Cardiac muscle cell (in vitro differentiated cells and primary cell): ENCODE measurements at regions not wholly inside any gene's neighbourhood (a gene's known extent, or its start where the extent isn't known, plus 50 kb on each side); places are given as distances from the start of the nearest gene placed in this dataset.

ENCODE experiments used
- DNase-seq, 2 donors: peaks; one replicate each; pipeline versions ENCODE4 v3.0.0 to v3.0.0-alpha.2; 2010 to 2017; ENCODE audit warnings: low read depth in 1 of 2, low spot score in 1 of 2
- H3K27ac ChIP-seq: fragments of 200-600 bp; sonication (generic); 2 replicates; pipeline ENCODE4 v1.5.1; 2016
- H3K27me3 ChIP-seq: fragments of 200-600 bp; sonication (generic); 2 replicates; pipeline ENCODE4 v1.6.0; 2016; ENCODE audit warnings: control low read depth
- H3K36me3 ChIP-seq: fragments of 200-600 bp; sonication (generic); 2 replicates; pipeline ENCODE4 v1.5.1; 2016; ENCODE audit warnings: control low read depth
- H3K4me1 ChIP-seq: fragments of 200-600 bp; sonication (generic); 2 replicates; pipeline ENCODE4 v1.8.1; 2017; ENCODE audit warnings: low read depth, mild to moderate bottlenecking, mixed run types
- H3K4me3 ChIP-seq: fragments of 200-600 bp; sonication (generic); 2 replicates; pipeline ENCODE4 v1.5.1; 2016; ENCODE audit warnings: mild to moderate bottlenecking
- H3K9me3 ChIP-seq: fragments of 200-600 bp; sonication (generic); 2 replicates; pipeline ENCODE4 v1.5.1; 2017; ENCODE audit warnings: low read depth, mild to moderate bottlenecking, control low read depth
- CTCF ChIP-seq: IDR thresholded peaks from 2 replicates; pipeline ENCODE4 v1.5.1; 2012; ENCODE audit warnings: low read depth, mild to moderate bottlenecking, low read length

GRCh38 chr9:96086936-96087571, 211.6 kb downstream of the ERCC6L2 start:
- no peak for DNase-seq

GRCh38 chr9:96085491-96086143, 210.1 kb downstream of the ERCC6L2 start:
- Histone ChIP-seq H3K27ac (no peak overlapping the region), H3K36me3 (no peaks in the 10 kb centered on the region), H3K9me3 (no peaks in the 10 kb centered on the region), H3K4me3 (no peak overlapping the region), H3K4me1 (no peaks in the 10 kb centered on the region), H3K27me3 (no peaks in the 10 kb centered on the region)
- no peak for DNase-seq
- TF ChIP-seq CTCF, result no peak

More at GRCh38 chr9:96086936-96087571, 211.6 kb downstream of the ERCC6L2 start:
- no peak overlapping the region for H3K27ac ChIP-seq
- H3K4me1 ChIP-seq, result no peaks in the 10 kb centered on the region
- H3K36me3 ChIP-seq, result no peaks in the 10 kb centered on the region
- no peak overlapping the region for H3K4me3 ChIP-seq
- no peaks in the 10 kb centered on the region for H3K27me3 ChIP-seq
- no peak for TF ChIP-seq CTCF
- H3K9me3 ChIP-seq, result no peaks in the 10 kb centered on the region

GRCh38 chr9:96084331-96084734, 208.8 kb downstream of the ERCC6L2 start:
- no peaks in the 10 kb centered on the region for H3K9me3 ChIP-seq
- H3K4me1 ChIP-seq, result no peaks in the 10 kb centered on the region
- TF ChIP-seq CTCF, result no peak
- no peak for DNase-seq
- H3K36me3 ChIP-seq, result no peaks in the 10 kb centered on the region
- H3K4me3 ChIP-seq, result no peak overlapping the region
- H3K27ac ChIP-seq, result no peak overlapping the region
- no peaks in the 10 kb centered on the region for H3K27me3 ChIP-seq

- Histone ChIP-seq H3K4me1 (no peaks in the 10 kb centered on the region), H3K27me3 (no peaks in the 10 kb centered on the region), H3K4me3 (no peak overlapping the region), H3K27ac (no peak overlapping the region), H3K36me3 (no peaks in the 10 kb centered on the region), H3K9me3 (no peaks in the 10 kb centered on the region)
- no peak for TF ChIP-seq CTCF
- no peak for DNase-seq
These were observed 207.2 kb downstream of the ERCC6L2 start for GRCh38 chr9:96082516-96083232.

GRCh38 chr9:96080364-96080763, 204.9 kb downstream of the ERCC6L2 start:
- Histone ChIP-seq H3K27ac (no peak overlapping the region), H3K27me3 (no peaks in the 10 kb centered on the region), H3K9me3 (no peaks in the 10 kb centered on the region), H3K4me3 (no peak overlapping the region), H3K4me1 (no peaks in the 10 kb centered on the region), H3K36me3 (no peaks in the 10 kb centered on the region)
- no peak for TF ChIP-seq CTCF
- peak in 1 of 2 donors; percentile 43 for DNase-seq
